NCI-H69 (cell line): ENCODE measurements at regions not wholly inside any gene's neighbourhood (a gene's known extent, or its start where the extent isn't known, plus 50 kb on each side); places are given as distances from the start of the nearest gene placed in this dataset.

Experiments
- DNase-seq: peaks from one replicate; lab custom pipeline; 2025; lab: John Stamatoyannopoulos, UW

DNA sequence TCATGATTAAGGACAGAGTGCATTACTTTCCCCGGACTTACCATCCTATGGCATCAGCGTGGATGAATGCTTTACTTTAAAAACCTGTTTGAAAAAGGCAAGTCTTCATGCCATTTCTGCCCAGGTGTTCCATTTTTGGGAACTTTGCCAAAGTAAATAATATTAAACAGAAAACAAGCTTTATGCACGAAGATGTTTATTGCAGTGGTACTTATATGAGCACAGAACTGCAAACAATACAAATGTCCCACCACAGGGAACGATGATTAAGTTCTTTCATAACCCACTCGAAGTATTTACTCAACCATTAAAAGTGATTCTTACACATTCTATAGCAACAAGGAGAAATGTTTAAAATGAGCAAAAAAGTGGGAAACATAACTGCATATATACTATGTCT is 109.7 kb upstream of the GDF10 start:
- peak; percentile 7 for DNase-seq

DNA sequence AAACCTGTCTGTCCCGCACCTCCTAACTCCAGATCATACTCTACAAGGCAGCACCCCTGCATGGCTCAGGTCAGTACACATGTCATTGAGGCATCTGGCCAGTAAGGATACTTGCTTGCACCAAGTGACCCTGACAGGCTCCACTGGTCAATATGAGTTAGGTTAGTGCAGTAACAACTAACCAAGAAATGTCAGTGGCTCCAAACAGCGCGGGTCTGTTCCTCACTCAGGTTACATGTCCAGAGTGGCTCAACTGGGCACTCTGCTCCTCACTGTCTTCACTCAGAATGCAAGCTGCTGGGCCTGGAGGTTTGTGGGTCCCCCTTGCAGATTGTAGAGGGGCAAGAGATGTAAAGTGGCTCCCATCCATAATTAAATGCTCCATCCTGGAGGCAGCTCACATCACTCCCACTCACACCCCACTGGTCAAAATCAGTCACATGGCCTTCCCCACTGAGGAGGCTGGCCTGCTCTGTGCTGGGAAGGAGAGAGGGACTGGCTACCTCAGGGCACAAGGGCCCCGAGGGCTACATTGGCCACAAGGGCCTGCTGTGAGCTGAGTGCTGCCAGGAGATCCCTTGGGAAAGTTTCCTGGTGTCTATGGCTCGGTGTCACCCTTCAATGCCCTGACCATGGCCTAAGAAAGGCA is 109.1 kb upstream of the GDF10 start:
- DNase-seq: no peak

DNA sequence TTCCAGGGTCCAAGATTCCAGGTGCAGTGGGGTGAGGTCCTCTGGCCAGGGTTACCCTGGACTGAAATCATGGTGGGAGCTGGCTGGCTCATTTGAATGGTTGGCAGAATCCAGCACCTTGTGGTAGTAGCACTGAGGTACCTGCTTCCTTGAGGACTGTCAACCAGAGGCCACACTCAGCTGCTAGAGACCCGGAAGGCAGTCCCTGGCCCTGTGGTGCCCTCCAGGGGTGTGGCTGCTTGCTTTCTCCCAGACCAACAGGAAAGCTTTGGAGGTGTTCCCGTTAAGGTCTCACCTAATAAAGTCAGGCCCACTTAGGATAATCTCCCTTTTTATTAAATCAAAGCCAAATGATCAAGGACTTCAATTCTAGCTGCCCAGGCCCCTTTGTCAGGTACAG is 107.7 kb upstream of the GDF10 start:
- DNase-seq: no peak

GRCh38 chr10:47193666-47194065 is 106.3 kb upstream of the GDF10 start:
- no peak for DNase-seq

- DNase-seq: no peak
Observed at GRCh38 chr10:47195274-47195885, 104.6 kb upstream of the GDF10 start.

GRCh38 chr10:47196691-47197090 is 103.3 kb upstream of the GDF10 start:
- DNase-seq: no peak

- no peak for DNase-seq
Observed at GRCh38 chr10:47198221-47198620, 101.8 kb upstream of the GDF10 start.

GRCh38 chr10:47205192-47205591 is 94.8 kb upstream of the GDF10 start:
- DNase-seq: no peak

DNA sequence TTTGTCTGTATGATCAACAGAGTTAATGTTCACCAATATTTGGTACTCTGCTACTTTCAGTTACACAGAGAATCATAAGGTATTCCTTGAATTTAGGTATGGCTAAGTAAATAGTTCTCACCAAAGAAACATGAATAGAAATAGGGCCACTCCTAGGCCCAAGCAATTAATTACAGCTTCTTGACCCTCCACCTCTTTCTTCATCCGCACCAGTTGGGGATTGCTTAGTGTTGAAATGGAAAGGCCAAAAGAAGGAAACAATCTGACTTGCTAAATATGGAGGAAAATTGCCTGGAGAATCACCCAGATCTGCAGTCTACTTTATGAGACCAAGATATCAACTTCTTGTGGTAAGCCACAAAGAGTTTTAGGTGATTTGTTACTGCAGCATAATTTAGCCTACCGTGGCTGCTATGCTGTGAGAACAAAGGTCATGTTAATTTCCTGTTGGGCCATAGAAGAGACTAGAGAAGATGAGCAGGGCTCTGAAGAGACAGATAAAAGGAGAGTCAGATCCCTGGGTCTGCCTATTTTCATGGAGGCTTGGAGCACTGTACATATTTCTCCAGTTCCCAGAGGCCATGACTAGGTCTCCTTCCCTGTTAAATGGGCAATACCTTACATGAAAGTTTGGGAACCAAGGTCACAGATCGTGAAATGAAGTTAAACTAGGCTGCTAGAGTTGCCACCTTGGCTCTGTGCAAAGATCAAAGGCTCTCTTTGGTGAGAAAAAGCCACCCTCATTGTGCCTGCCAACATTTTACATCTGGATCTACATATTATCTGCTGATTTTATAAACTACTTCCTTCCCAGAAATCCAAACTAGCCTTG is 93.3 kb upstream of the GDF10 start:
- DNase-seq: no peak

DNA sequence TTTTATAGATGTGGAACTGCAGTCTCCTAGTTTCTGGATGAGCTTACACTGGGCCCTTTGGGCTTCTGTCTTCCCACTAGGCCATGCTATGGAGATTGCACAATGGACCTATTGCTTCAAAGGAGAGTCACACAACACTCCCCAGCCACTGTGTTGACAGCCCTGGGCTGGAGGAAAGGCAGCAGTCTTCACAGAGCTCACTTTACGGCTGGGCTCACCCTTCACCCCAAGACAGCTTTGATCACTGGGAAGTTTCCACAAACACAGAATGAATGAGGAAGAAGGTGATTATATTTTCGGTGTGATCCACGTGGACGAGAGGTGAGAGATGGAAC is 92.7 kb upstream of the GDF10 start:
- no peak for DNase-seq

GRCh38 chr10:47207894-47208469 is 92.0 kb upstream of the GDF10 start:
- DNase-seq: no peak

GRCh38 chr10:47209466-47209865 is 90.5 kb upstream of the GDF10 start:
- DNase-seq: no peak

DNA sequence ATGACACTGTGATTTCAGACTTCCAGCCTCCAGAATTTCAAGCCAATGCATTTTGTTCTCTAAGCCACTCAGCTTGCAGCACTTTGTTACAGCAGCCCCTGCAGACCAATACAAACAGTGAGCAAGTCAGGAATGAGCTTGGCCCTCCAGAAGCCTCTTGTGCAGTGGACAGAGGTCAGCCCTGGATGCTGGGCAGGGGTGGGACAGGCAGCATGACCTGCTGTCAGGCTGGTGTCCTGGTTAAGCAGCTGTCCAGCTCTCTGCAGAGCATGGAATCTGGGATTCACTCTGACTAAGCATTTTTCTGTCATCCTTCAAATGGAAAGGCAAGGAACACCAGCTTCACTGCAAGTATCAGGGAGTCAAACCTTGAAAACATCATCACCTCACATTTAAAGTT is 85.5 kb upstream of the GDF10 start:
- DNase-seq: no peak

- DNase-seq: no peak
Observed at GRCh38 chr10:47217113-47217512, 82.9 kb upstream of the GDF10 start.

DNA sequence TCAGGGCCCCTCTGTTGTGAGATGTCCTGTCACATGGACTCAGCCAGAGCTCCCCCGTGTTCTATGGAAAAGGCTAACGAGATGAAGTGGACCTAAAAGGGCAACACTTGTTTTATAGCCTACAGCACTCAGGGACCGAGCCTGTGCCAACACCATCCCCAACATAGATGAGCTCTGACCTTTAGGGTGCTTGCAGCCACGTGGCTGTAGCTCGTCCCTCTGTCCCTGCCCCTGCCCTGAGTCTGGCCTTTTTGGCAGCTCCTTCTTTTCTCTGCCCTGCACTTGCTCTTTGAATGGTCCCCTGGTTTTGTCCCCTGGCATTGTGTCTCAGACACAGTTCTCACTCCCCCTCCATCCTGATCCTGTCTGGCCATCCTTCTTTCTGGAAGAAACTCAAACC is 81.2 kb upstream of the GDF10 start:
- DNase-seq: no peak

GRCh38 chr10:47222461-47222860 is 77.5 kb upstream of the GDF10 start:
- DNase-seq: no peak

DNA sequence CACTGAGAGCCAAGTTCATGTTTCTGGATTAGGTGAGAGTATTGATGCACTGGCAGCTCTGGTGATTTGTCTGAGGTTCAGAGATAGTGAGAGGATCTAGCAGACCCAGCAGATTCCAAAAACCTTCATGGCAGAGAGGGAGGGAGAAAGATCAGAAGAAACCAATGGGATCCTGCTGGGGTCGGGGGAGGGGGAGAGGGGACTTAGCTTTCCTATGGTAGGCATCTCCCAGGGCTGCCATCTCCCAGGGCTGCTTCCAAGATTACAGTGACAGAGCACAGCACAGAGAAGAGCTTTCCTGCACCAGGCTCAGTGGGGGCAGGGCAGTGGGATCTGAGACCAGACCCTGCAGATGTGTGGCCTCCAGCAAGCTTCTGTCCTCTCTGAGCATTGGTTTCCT is 76.8 kb upstream of the GDF10 start:
- no peak for DNase-seq

DNA sequence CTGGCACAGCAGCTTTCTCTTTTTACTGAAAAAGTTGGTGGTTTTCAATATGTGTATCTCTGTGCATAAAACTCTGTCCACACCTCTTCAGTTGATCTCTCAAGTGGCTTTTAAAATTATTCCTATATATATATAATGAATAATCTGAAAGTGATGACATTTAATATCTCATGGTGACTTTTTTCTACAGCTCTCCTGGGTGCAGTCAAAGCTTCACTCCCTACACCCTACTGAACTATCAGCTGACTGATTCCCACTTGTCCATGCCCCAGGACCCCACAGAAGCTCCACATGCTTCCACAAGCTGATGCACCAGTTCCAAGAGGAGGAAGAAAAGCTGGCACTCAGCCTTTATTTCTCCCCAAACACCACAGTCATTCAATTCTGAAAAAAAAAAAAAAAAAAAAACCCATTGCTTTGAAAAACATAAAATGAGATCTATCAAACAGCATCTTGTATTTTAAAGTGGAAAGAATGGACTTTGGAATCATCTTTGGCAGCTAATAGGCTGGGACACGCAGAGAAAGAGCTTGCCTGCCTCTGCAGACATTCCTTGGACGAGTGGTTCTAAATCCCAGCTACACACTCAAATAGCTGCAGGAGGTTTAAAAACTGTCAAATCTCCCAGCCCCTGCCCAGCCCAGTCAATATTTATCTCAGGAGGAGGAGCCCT is 75.3 kb upstream of the GDF10 start:
- DNase-seq: no peak

DNA sequence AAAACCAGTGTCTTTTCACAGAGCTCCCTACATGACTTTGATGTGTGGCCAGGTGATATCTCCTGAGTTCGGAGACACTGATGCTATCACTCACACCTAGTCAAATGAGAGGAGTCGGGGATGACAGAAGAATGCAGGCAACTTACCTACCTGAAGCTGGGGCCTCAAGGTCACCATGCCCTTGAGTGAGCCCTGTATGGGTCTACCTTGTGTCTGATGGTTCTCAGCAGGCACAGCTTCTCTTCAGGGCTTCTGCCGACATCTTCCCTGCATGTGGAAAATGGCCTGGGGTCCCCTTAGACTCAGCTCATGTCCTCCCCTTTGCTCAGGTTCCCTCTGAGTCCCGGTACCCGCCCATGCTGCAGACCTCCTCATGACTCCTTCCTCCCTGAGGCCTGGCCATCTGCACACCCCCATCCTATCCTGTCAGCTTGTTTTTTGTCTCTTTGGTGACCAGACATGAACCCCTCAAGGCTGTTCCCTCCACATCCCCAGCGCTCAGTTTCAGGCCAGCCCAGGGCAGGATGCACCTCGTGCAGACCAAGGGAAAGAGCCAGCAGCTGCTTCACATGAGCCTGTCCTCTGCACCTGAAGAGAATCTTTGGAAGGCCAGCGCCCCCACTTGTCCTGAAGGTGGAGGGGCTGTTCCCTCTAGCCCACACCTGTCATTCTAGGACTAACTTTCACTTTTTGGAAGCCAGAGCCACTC is 74.6 kb upstream of the GDF10 start:
- DNase-seq: no peak

- no peak for DNase-seq
Observed at GRCh38 chr10:47225928-47226645, 73.9 kb upstream of the GDF10 start.

DNA sequence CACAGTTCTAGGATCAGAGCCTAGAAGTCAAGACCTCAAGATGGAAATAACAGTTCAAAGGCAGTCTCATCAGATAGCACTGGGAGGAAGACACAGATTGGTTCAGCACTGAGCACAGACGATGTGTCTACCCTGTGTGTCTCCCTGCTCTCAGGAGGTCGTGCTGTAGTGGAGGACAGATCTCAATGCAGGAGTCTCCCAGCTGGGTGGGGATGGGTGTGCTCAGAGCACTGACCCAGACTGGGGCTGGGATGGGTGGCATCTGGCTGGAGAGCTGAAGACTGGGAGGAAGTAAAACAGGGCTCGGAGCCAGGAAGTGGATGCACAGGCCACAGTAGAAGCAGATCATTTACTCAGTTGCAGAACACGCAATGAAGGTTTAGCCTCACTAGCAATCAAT is 69.5 kb upstream of the GDF10 start:
- DNase-seq: no peak
